C4-2B (cell line): ENCODE measurements at regions not wholly inside any gene's neighbourhood (a gene's known extent, or its start where the extent isn't known, plus 50 kb on each side); places are given as distances from the start of the nearest gene placed in this dataset.

ENCODE experiments used
- ZFX ChIP-seq: fragments of 450-650 bp; IDR thresholded peaks from 2 replicates; pipeline ENCODE4 v1.6.1; 2017
- TF ChIP-seq, protein P1 (sequence below): fragments of 450-650 bp; conservative IDR thresholded peaks from 2 replicates; pipeline ENCODE4 v1.5.1; 2017; ENCODE audit warnings: mild to moderate bottlenecking

DNA sequence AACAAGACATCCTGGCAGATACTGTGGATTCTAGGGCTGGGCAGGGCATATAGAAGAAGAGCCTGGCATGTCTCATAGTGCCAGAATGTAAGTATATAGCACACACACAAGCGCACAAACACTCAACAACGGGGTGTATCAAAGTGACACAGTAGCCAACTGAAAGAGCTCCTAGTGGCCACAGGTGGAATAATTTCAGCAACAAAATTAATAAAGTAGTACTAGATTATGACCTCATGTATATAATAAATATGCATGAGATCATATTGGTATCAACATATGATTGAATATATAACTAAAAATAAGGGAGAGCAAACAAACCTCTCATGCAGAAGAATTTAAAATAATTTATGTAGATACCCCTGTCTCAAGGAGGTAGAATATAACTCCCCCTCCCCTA, 72.4 kb upstream of the CXCL12 start:
- TF ChIP-seq, protein P1, sequence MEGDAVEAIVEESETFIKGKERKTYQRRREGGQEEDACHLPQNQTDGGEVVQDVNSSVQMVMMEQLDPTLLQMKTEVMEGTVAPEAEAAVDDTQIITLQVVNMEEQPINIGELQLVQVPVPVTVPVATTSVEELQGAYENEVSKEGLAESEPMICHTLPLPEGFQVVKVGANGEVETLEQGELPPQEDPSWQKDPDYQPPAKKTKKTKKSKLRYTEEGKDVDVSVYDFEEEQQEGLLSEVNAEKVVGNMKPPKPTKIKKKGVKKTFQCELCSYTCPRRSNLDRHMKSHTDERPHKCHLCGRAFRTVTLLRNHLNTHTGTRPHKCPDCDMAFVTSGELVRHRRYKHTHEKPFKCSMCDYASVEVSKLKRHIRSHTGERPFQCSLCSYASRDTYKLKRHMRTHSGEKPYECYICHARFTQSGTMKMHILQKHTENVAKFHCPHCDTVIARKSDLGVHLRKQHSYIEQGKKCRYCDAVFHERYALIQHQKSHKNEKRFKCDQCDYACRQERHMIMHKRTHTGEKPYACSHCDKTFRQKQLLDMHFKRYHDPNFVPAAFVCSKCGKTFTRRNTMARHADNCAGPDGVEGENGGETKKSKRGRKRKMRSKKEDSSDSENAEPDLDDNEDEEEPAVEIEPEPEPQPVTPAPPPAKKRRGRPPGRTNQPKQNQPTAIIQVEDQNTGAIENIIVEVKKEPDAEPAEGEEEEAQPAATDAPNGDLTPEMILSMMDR: peak; percentile 51
- TF ChIP-seq ZFX: no peak
